ENCODE measurements at regions not wholly inside any gene's neighbourhood (a gene's known extent, or its start where the extent isn't known, plus 50 kb on each side); places are given as distances from the start of the nearest gene placed in this dataset.

DNA sequence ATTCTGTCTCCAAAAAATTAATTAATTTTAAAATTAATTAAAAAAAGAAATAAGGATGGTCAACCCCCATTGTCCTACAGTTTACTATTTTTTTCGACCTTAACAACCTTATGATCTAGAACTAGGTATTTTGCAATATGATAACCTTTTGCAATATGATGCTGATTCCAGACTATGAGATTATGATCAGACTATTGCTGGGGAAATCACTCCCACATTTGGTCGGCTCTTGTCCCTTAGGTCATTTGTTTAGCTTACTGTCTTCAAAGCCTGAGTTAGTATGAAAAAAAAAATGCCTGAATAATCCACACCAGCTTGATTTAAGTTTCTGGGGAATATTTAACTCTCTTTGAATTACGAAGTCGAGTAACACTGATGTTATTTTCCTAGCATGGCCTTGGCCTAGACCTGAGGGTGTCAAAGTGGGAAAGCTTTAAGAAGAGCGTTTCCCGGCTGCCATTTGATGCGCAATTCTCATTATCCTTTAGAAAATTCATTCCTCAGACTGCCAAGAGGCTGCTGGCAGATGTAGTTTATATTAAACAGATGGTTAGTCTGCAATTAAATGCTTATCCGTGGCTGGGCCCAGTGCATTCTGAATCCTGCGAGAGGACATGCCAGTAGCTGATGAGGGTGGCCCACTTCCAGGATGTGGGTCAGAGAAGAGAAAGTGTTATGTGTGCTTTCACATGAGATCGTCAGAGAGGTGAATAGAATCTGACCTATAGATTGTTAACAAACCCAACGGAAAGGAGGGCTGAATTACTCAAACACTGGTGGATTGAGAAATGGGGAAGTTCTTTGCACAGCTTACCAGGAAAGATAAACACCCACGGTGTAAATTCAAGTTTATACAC lies 496.0 kb upstream of the THBS1 start:
- Histone ChIP-seq H3K4me1 (replicated peaks in 1 of 4; ENCODE audit: control insufficient read depth in 3 of 4, insufficient read depth in 4 of 4, low read length in 3 of 4) (peaks cover 0 to 2% (median 0%) of the 10 kb centered on the region in 4 experiments; a peak in 3 of 7 replicates), H2BK20ac (ENCODE audit: low read length) (no peak overlapping the region)
- POLR2A ChIA-PET (ENCODE audit: partially characterized antibody), result no interaction called here
- TF ChIP-seq YY1 (IDR thresholded peaks at IDR 0.05; ENCODE audit: low read depth, low read length) (no peak), CBX5 (IDR thresholded peaks at IDR 0.05; ENCODE audit: low read depth, low read length) (no peak), SUZ12 (IDR thresholded peaks at IDR 0.05; ENCODE audit: low read length) (no peak), BCL11A (IDR thresholded peaks at IDR 0.05; ENCODE audit: low read depth in 2 of 2, low read length in 2 of 2) (no peak), CEBPB (IDR thresholded peaks at IDR 0.05; ENCODE audit: low read depth, low read length) (no peak), NANOG (IDR thresholded peaks at IDR 0.05; ENCODE audit: insufficient read depth, low read depth, low read length, poor library complexity, severe bottlenecking) (no peak), TAF1 (IDR thresholded peaks at IDR 0.05; ENCODE audit: low read depth, low read length) (no peak)
- TF ChIP-seq, protein P1, sequence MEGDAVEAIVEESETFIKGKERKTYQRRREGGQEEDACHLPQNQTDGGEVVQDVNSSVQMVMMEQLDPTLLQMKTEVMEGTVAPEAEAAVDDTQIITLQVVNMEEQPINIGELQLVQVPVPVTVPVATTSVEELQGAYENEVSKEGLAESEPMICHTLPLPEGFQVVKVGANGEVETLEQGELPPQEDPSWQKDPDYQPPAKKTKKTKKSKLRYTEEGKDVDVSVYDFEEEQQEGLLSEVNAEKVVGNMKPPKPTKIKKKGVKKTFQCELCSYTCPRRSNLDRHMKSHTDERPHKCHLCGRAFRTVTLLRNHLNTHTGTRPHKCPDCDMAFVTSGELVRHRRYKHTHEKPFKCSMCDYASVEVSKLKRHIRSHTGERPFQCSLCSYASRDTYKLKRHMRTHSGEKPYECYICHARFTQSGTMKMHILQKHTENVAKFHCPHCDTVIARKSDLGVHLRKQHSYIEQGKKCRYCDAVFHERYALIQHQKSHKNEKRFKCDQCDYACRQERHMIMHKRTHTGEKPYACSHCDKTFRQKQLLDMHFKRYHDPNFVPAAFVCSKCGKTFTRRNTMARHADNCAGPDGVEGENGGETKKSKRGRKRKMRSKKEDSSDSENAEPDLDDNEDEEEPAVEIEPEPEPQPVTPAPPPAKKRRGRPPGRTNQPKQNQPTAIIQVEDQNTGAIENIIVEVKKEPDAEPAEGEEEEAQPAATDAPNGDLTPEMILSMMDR (IDR thresholded peaks at IDR 0.05; ENCODE audit: control extremely low read depth in 1 of 3, insufficient read depth in 1 of 3, low read depth in 1 of 3, low read length in 3 of 3), result no peak

More for the DNA sequence above, 496.0 kb upstream of the THBS1 start:
- Histone ChIP-seq H3K23me2 (ENCODE audit: low read depth, low read length) (no peaks in the 10 kb centered on the region), H2AFZ (ENCODE audit: low read length) (no peak overlapping the region), H4K91ac (replicated peaks; ENCODE audit: insufficient read length, low read length) (no peak overlapping the region), H3K36me3 (ENCODE audit: control insufficient read depth in 2 of 4, insufficient read depth in 4 of 4, low read length in 3 of 4) (no peaks in the 10 kb centered on the region), H3K14ac (ENCODE audit: insufficient read length) (no peak overlapping the region), H3K56ac (replicated peaks; ENCODE audit: insufficient read length, low read depth, low read length) (no peak overlapping the region), H4K5ac (ENCODE audit: insufficient read length, low read depth, low read length) (no peak overlapping the region), H3K27me3 (replicated peaks in 1 of 4; ENCODE audit: control insufficient read depth in 3 of 4, extremely low read depth in 1 of 4, insufficient read depth in 3 of 4, low read length in 3 of 4) (no peaks in the 10 kb centered on the region), H3K18ac (ENCODE audit: extremely low read depth, low read length) (no peak overlapping the region), H3K9me3 (ENCODE audit: insufficient read depth in 2 of 2, low read depth in 1 of 2, low read length in 1 of 2) (no peaks in the 10 kb centered on the region), H3K79me2 (ENCODE audit: control insufficient read depth in 1 of 2, insufficient read depth in 2 of 2, low read length in 2 of 2) (no peaks in the 10 kb centered on the region), H2AK5ac (ENCODE audit: low read depth, low read length) (no peak overlapping the region), H2BK12ac (ENCODE audit: low read depth, low read length) (no peak overlapping the region), H2BK120ac (replicated peaks; ENCODE audit: low read depth, low read length) (no peak overlapping the region), H4K8ac (ENCODE audit: extremely low read depth, insufficient read depth, low read length) (no peak overlapping the region), H3K23ac (ENCODE audit: insufficient read length) (no peak overlapping the region), H3K9ac (replicated peaks in 1 of 4; ENCODE audit: extremely low read depth in 1 of 4, low read depth in 3 of 4, low read length in 3 of 4) (no peak overlapping the region), H3K4ac (replicated peaks; ENCODE audit: insufficient read length, low read depth, low read length) (no peak overlapping the region), H2BK15ac (ENCODE audit: low read length) (no peak overlapping the region), H3K4me2 (ENCODE audit: insufficient read depth in 1 of 2, low read depth in 2 of 2, low read length in 2 of 2) (no peak overlapping the region), H3K79me1 (ENCODE audit: low read depth, low read length) (no peaks in the 10 kb centered on the region), H3K4me3 (ENCODE audit: extremely low read depth in 1 of 4, insufficient read depth in 2 of 4, low read depth in 3 of 4, low read length in 4 of 4) (no peak overlapping the region), H4K20me1 (replicated peaks in 1 of 2; ENCODE audit: control insufficient read depth in 1 of 2, insufficient read depth in 2 of 2, low read length in 2 of 2) (no peaks in the 10 kb centered on the region), H3K27ac (ENCODE audit: low read depth, low read length) (no peak overlapping the region), H2BK5ac (ENCODE audit: low read depth, low read length) (no peak overlapping the region)
- DNase-seq (ENCODE audit: low read depth in 1 of 2, low spot score in 2 of 2) (no peak), FAIRE-seq (no peak)
- 89% methylated on average over 12 of the region's 12 CpGs; no CpG with 5 or more reads in 1 of the 2 experiments for WGBS, 2 experiments (ENCODE audit: extremely low coverage in 1 of 2, insufficient coverage in 1 of 2, insufficient read length in 1 of 2, insufficient replicate concordance in 2 of 2, low coverage in 1 of 2, low lambda C conversion rate in 2 of 2, missing lambda C conversion rate in 1 of 2)
- CTCF ChIA-PET (ENCODE audit: partially characterized antibody), result interaction anchor here (0.8 to 1.1 kb wide), 5 partner anchors 8 to 292 kb away, joined by 3 to 4 read pairs (median 3); no protein-coding TSS in a partner anchor
